OCI-LY1 (cell line): ENCODE measurements at regions not wholly inside any gene's neighbourhood (a gene's known extent, or its start where the extent isn't known, plus 50 kb on each side); places are given as distances from the start of the nearest gene placed in this dataset.

Experiments used
- H2AFZ ChIP-seq: fragments of 200-600 bp; sonication (generic), shearing (Covaris generic); 2 replicates; pipeline ENCODE4 v1.6.0; 2014; ENCODE audit warnings: antibody characterized with exemption, mild to moderate bottlenecking, low read length
- H3F3A ChIP-seq: fragments of 200-600 bp; sonication (generic), shearing (Covaris generic); 2 replicates; pipeline ENCODE4 v1.6.0; 2014; ENCODE audit warnings: mild to moderate bottlenecking, antibody characterized with exemption, low read length, moderate library complexity; ENCODE audit not compliant: insufficient read depth
- H3K27ac ChIP-seq: fragments of 200-600 bp; sonication (generic); 2 replicates; pipeline ENCODE4 v1.5.1; 2014; ENCODE audit warnings: low read length, mixed run types, mild to moderate bottlenecking, low read depth; ENCODE audit not compliant: poor library complexity, severe bottlenecking
- H3K27me3 ChIP-seq: fragments of 200-600 bp; sonication (generic); 2 replicates; pipeline ENCODE4 v1.6.0; 2014; ENCODE audit warnings: antibody characterized with exemption, mild to moderate bottlenecking, low read length, moderate library complexity; ENCODE audit not compliant: insufficient read depth
- H3K36me3 ChIP-seq: fragments of 200-600 bp; sonication (generic); 2 replicates; pipeline ENCODE4 v1.6.1; 2014; ENCODE audit warnings: mild to moderate bottlenecking, antibody characterized with exemption, low read length, moderate library complexity, mixed read lengths; ENCODE audit not compliant: insufficient read depth
- H3K4me1 ChIP-seq: fragments of 200-600 bp; sonication (generic); 2 replicates; pipeline ENCODE4 v1.5.1; 2014; ENCODE audit warnings: mild to moderate bottlenecking, low read length, moderate library complexity; ENCODE audit not compliant: insufficient read depth, severe bottlenecking
- H3K4me2 ChIP-seq: fragments of 200-600 bp; sonication (generic), shearing (Covaris generic); 2 replicates; pipeline ENCODE4 v1.6.1; 2014; ENCODE audit warnings: low read length
- H3K4me3 ChIP-seq: fragments of 200-600 bp; sonication (generic); 2 replicates; pipeline ENCODE4 v1.5.1; 2014; ENCODE audit warnings: low read length, low read depth, mild to moderate bottlenecking, mixed read lengths; ENCODE audit not compliant: poor library complexity, severe bottlenecking
- H3K79me2 ChIP-seq: fragments of 200-600 bp; shearing (Covaris generic); 2 replicates; pipeline ENCODE4 v1.6.1; 2016; ENCODE audit warnings: mixed run types, low read length, mixed read lengths; ENCODE audit not compliant: insufficient read depth
- H3K9ac ChIP-seq: fragments of 200-600 bp; sonication (generic), shearing (Covaris generic); 2 replicates; pipeline ENCODE4 v1.6.1; 2014; ENCODE audit warnings: mild to moderate bottlenecking, low read length, mixed read lengths
- H3K9me2 ChIP-seq: fragments of 200-600 bp; sonication (generic), shearing (Covaris generic); 2 replicates; pipeline ENCODE4 v1.6.1; 2014; ENCODE audit warnings: low read depth, mild to moderate bottlenecking, low read length, mixed read lengths
- H3K9me3 ChIP-seq: fragments of 200-600 bp; shearing (Covaris generic); 2 replicates; pipeline ENCODE4 v1.6.1; 2014; ENCODE audit warnings: low read length, mixed read lengths
- H4K20me1 ChIP-seq: fragments of 200-600 bp; sonication (generic), shearing (Covaris generic); 2 replicates; pipeline ENCODE4 v1.6.0; 2016; ENCODE audit warnings: mild to moderate bottlenecking, low read length; ENCODE audit not compliant: insufficient read depth
- CTCF ChIP-seq: fragments of 200-600 bp; sonication (generic), shearing (Covaris generic); IDR thresholded peaks from 2 replicates; pipeline ENCODE4 v1.5.1; 2017; ENCODE audit warnings: mild to moderate bottlenecking, antibody characterized with exemption, low read length, moderate library complexity, mixed read lengths
- EZH2 ChIP-seq: fragments of 200-600 bp; sonication (generic), shearing (Covaris generic); IDR thresholded peaks from 2 replicates; pipeline ENCODE4 v1.8.0; 2017; ENCODE audit warnings: borderline replicate concordance, mixed run types, mild to moderate bottlenecking, antibody characterized with exemption, low read length, moderate library complexity, mixed read lengths

DNA sequence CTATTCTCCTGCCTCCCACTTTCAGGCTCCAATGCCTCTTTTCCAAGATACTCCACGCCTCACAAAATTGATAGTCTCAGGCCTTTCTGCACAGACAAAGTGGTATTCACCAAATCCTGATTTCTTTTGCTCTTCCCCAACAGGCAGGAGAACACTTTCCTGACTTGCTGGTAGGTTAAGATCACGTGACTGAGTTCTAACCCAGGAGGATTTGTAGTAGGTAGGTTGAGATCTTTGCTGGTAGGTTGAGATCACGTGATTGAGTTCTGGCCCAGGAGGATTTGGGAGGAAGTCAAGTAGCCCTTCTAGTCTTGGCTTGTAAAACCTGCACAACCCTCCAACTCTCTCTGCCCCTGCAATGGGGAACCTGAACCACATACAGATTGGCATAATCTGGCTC, 741.5 kb downstream of the TYW1 start:
- H3K27ac ChIP-seq: no peak overlapping the region
- H3K9me3 ChIP-seq: no peaks in the 10 kb centered on the region

DNA sequence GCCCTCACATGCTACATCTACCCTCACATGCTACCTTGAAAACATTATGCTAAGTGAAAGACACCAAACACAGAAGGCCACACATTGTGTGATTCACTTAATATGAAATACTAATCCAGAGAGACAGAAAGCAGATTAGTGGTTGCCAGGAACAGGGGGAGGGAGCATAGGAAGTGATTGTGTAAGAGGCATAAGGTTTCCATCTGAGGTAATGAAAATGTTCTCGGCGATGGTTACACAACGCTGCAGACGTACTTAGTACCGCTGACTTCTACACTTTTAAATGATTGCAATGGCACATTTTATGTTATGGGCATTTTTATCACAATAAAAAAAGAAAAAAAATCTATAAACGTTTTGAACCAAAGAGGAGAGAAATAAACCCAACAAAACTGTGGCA, 742.3 kb downstream of the TYW1 start:
- no peaks in the 10 kb centered on the region for H3K36me3 ChIP-seq
- TF ChIP-seq CTCF (no peak), EZH2 (no peak)
- no peaks in the 10 kb centered on the region for H3K4me1 ChIP-seq
- no peaks in the 10 kb centered on the region for H3K27me3 ChIP-seq
- no peak overlapping the region for H3K27ac ChIP-seq
- H4K20me1 ChIP-seq: no peaks in the 10 kb centered on the region
- H3K4me3 ChIP-seq: no peak overlapping the region
- H3K9ac ChIP-seq: no peak overlapping the region
- no peaks in the 10 kb centered on the region for H3K79me2 ChIP-seq
- no peak overlapping the region for H3K4me2 ChIP-seq
- H3K9me3 ChIP-seq: no peaks in the 10 kb centered on the region
- H2AFZ ChIP-seq: no peak overlapping the region
- no peaks in the 10 kb centered on the region for H3F3A ChIP-seq
- H3K9me2 ChIP-seq: no peaks in the 10 kb centered on the region

More for the DNA sequence above, 741.5 kb downstream of the TYW1 start:
- H2AFZ ChIP-seq: no peak overlapping the region
- H3K9me2 ChIP-seq: no peaks in the 10 kb centered on the region
- no peak overlapping the region for H3K9ac ChIP-seq
- no peaks in the 10 kb centered on the region for H3K4me1 ChIP-seq
- no peak overlapping the region for H3K4me2 ChIP-seq
- no peaks in the 10 kb centered on the region for H3F3A ChIP-seq
- no peaks in the 10 kb centered on the region for H3K36me3 ChIP-seq
- H3K79me2 ChIP-seq: no peaks in the 10 kb centered on the region
- no peaks in the 10 kb centered on the region for H3K27me3 ChIP-seq
- TF ChIP-seq EZH2 (no peak), CTCF (no peak)
- H3K4me3 ChIP-seq: no peak overlapping the region
- no peaks in the 10 kb centered on the region for H4K20me1 ChIP-seq

DNA sequence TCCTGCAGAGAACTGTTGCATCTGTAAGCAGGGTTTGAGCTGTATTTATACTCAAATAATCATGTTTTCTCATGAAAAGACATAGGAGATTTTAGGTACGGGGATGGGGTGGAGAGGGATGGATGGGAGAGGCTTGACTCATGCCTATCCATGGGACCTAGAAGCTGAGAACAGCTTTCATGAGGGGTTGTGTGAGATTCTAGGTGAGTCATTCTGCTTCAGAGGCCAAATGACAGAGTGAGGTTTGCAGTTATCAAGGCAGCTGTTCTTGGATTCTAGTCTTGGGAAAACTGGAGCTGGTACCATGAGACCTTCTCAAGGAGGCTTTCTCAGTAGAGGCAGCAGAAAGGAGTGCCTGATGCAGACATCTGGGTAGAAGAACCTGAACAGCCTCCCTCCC, 746.9 kb downstream of the TYW1 start:
- Histone ChIP-seq H3K4me1 (no peaks in the 10 kb centered on the region), H3K4me2 (no peak overlapping the region), H3K4me3 (no peak overlapping the region), H3K9ac (no peak overlapping the region), H3K27me3 (no peaks in the 10 kb centered on the region), H3K36me3 (no peaks in the 10 kb centered on the region), H3F3A (no peaks in the 10 kb centered on the region), H2AFZ (no peak overlapping the region), H3K9me3 (no peaks in the 10 kb centered on the region), H3K27ac (no peak overlapping the region), H3K9me2 (no peaks in the 10 kb centered on the region), H3K79me2 (no peaks in the 10 kb centered on the region), H4K20me1 (no peaks in the 10 kb centered on the region)
- no peak for TF ChIP-seq EZH2
- no peak for TF ChIP-seq CTCF
